ENCODE measurements at regions not wholly inside any gene's neighbourhood (a gene's known extent, or its start where the extent isn't known, plus 50 kb on each side); places are given as distances from the start of the nearest gene placed in this dataset.
A peak's percentile ranks its signal among the peaks of the same experiment; 100 is the strongest.
"Not testable (repeated sequence)": the region's sequence is repeated elsewhere in the genome, so short reads cannot be mapped to it uniquely, and the experiment has no call there.

DNA sequence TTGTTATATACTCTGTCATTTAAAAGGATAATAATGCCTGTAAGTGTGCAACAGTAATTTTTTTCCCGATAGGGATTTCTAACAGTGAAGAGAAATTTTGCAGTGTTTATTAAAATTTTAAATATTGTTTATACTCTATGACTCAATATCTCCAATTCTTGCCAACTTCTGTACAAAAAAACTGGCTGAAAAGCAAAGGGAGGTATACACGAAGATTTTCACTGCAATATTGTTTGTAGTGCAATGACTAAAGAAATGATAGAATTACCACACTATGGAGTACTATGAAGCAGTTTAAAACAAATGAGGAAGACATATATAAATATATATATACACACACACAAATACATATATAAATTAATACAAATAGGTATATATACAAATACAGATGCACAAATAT, 187.9 kb upstream of the IL15 start:
- Mint-ChIP-seq H3K27ac (no peak overlapping the region), H3K9me3 (peaks cover 6% of the 10 kb centered on the region), H3K4me3 (no peak overlapping the region), H3K36me3 (no peaks in the 10 kb centered on the region), H3K4me1 (no peaks in the 10 kb centered on the region)
- DNase-seq (ENCODE audit: low spot score in 2 of 2) (no peak), ATAC-seq (no peak)

DNA sequence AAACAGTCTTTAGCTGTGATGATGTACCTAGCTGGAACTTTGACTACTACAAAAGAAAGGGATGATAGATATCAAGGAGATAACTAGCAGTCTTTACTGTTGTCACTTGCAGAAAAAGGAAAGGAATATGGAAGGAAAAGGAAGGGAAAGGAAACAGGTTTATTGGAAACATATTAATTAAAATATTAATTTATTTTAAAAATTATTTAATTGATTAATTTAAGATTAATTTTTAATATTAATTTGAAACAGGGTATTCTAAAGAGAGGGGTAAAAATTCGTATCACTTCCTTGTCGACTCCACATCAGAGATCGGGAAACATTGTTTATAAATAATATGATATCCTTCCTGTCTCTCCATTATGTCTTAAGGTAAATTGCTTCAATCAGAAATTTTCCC, 186.5 kb upstream of the IL15 start:
- H3K4me3 Mint-ChIP-seq: no peak overlapping the region
- H3K4me1 Mint-ChIP-seq: no peaks in the 10 kb centered on the region
- ATAC-seq (no peak), DNase-seq (ENCODE audit: low spot score in 2 of 2) (no peak)
- H3K9me3 Mint-ChIP-seq: peaks cover 6% of the 10 kb centered on the region
- H3K27ac Mint-ChIP-seq: no peak overlapping the region
- H3K36me3 Mint-ChIP-seq: no peaks in the 10 kb centered on the region

DNA sequence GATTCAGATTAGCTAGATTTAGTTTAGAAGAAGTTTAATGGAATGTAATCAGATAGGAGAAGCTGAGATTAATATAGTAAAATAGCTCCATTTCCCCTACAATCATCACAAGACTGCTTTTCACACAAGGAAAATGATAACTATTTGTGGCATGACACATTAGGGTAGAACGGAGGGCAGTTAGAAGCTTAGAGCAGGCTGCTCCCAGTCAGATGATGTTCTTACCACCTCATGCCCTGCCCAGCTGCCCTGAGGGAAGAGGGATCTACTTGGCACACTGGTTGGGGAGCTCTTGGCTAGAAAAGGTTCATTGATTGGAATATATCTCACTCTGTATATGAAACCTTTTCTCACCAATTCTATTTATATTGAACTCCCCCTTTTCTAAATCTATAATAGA, 180.7 kb upstream of the IL15 start:
- ATAC-seq: no peak
- no peaks in the 10 kb centered on the region for H3K36me3 Mint-ChIP-seq
- DNase-seq (ENCODE audit: low spot score in 2 of 2): no peak
- H3K9me3 Mint-ChIP-seq: peaks cover 5% of the 10 kb centered on the region
- H3K27ac Mint-ChIP-seq: no peak overlapping the region
- H3K4me3 Mint-ChIP-seq: no peak overlapping the region
- no peaks in the 10 kb centered on the region for H3K4me1 Mint-ChIP-seq

DNA sequence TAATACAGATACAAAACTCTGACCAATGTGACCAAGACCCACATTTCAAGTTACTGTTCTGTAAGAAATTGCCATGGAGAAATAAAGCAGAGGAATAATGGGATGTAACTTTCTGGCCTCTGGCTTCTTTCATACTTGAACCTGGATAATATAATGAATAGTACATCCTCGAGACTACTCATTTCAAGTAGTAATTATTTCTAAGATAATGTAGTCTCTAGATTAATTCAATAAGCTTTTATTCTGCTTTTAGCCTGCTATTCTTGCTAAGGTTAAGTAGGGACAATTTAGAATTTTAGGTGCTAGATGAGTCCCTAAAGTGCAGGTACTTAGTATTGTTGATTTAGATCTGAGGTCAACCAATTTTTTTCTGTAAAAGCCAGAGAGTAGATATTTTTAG, 178.7 kb upstream of the IL15 start:
- H3K4me1 Mint-ChIP-seq: no peaks in the 10 kb centered on the region
- H3K4me3 Mint-ChIP-seq: no peak overlapping the region
- no peaks in the 10 kb centered on the region for H3K36me3 Mint-ChIP-seq
- no peak overlapping the region for H3K27ac Mint-ChIP-seq
- H3K9me3 Mint-ChIP-seq: no peaks in the 10 kb centered on the region
- DNase-seq (ENCODE audit: low spot score in 2 of 2) (no peak), ATAC-seq (no peak)

DNA sequence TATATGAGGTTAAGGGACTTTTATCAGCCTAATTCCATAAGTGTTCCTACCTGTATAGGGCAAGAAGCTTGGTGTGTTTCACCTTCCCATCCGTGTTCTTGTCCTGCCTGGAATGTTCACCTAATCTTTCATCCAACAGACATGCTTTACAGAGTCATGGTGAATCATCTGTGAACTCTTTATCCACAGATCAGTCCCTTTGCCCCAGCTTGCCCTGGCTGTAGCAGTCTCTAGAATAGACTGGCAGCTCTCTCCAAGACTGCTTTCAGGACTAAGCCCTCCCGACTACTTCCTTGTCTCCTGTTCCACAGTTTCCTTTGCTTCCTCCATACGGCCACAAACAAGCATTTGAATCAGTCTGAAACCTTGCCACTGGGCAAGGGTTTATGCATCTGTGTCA, 177.9 kb upstream of the IL15 start:
- H3K9me3 Mint-ChIP-seq: no peaks in the 10 kb centered on the region
- H3K27ac Mint-ChIP-seq: no peak overlapping the region
- no peaks in the 10 kb centered on the region for H3K36me3 Mint-ChIP-seq
- no peak for ATAC-seq
- H3K4me3 Mint-ChIP-seq: no peak overlapping the region
- no peak for DNase-seq (ENCODE audit: low spot score in 2 of 2)
- no peaks in the 10 kb centered on the region for H3K4me1 Mint-ChIP-seq

DNA sequence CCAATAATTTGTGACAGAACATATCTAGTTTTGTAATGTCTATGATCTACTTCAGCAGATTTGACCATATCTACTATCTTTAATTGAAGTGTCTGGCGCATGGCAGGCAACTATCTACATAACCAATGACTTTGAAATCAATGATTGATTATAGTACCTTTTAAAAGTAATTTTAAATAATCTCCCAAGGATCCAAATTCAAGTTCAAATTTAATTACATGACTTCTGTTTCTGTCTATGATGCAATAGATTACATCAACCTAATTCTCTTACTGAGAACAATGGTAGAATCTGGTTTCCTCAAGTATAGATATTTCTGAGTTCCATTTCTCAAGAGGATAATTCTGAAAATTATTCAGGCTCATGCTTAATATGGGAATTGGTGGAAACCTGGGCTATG, 177.4 kb upstream of the IL15 start:
- H3K4me1 Mint-ChIP-seq: no peaks in the 10 kb centered on the region
- ATAC-seq: no peak
- H3K4me3 Mint-ChIP-seq: no peak overlapping the region
- H3K9me3 Mint-ChIP-seq: no peaks in the 10 kb centered on the region
- no peaks in the 10 kb centered on the region for H3K36me3 Mint-ChIP-seq
- H3K27ac Mint-ChIP-seq: no peak overlapping the region
- DNase-seq (ENCODE audit: low spot score in 2 of 2): no peak

DNA sequence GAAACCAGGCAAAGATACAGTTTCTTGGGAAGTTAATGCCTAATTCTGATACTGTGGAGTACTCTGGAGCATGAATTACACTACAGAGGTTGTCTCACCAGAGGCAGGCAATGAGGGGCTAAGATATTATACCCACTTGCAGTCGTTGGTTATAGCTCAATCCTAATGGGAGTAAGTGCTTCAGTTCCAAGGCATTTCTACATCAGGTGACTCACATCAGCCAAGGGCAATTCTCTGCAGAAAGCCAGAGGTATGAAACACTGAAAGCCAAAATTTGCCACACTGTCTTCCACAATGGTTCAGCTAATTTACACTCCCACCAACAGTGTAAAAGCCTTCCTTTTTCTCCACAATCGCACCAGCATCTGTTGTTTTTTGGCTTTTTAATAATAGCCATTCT, 174.0 kb upstream of the IL15 start:
- no peaks in the 10 kb centered on the region for H3K4me1 Mint-ChIP-seq
- no peaks in the 10 kb centered on the region for H3K9me3 Mint-ChIP-seq
- no peaks in the 10 kb centered on the region for H3K36me3 Mint-ChIP-seq
- no peak overlapping the region for H3K27ac Mint-ChIP-seq
- ATAC-seq: no peak
- no peak for DNase-seq (ENCODE audit: low spot score in 2 of 2)
- no peak overlapping the region for H3K4me3 Mint-ChIP-seq

DNA sequence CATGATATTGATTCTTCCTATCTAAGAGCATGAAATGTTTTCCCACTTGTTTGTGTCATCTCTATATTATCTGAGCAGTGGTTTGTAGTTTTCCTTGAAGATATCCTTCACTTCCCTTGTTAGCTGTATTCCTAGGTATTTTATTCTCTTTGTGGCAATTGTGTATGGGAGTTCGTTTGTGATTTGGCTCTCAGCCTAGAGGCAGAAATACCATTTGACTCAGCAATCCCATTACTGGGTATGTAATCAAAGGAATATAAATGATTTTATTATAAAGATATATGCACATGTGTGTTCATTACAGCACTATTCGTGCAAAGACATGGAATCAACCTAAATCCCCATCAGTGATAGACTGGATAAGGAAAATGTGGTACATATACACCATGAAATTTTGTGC, 172.7 kb upstream of the IL15 start:
- H3K9me3 Mint-ChIP-seq: no peaks in the 10 kb centered on the region
- H3K4me1 Mint-ChIP-seq: no peaks in the 10 kb centered on the region
- no peak for ATAC-seq
- no peaks in the 10 kb centered on the region for H3K36me3 Mint-ChIP-seq
- H3K4me3 Mint-ChIP-seq: no peak overlapping the region
- no peak for DNase-seq (ENCODE audit: low spot score in 2 of 2)
- no peak overlapping the region for H3K27ac Mint-ChIP-seq

DNA sequence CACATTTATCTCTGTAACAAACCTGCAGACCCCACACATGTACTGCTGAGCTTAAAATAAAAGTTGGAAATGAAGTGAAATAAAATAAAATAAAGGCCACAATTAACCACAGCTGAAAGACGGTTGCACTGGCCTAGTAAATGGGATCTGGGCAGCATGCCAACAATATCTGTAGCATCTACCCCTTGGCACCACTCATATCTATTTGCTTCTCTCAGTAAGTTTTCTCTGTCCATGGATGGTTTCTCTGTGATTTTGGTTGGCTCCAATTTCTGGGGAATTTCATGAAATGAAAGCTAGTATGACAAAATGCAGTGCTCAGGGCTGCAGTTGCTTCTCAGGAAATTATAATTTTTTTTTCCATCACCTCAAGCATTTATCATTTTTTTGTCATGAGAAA, 172.0 kb upstream of the IL15 start:
- no peaks in the 10 kb centered on the region for H3K9me3 Mint-ChIP-seq
- H3K4me1 Mint-ChIP-seq: no peaks in the 10 kb centered on the region
- no peaks in the 10 kb centered on the region for H3K36me3 Mint-ChIP-seq
- DNase-seq (ENCODE audit: low spot score in 2 of 2) (no peak), ATAC-seq (no peak)
- H3K4me3 Mint-ChIP-seq: no peak overlapping the region
- H3K27ac Mint-ChIP-seq: no peak overlapping the region

DNA sequence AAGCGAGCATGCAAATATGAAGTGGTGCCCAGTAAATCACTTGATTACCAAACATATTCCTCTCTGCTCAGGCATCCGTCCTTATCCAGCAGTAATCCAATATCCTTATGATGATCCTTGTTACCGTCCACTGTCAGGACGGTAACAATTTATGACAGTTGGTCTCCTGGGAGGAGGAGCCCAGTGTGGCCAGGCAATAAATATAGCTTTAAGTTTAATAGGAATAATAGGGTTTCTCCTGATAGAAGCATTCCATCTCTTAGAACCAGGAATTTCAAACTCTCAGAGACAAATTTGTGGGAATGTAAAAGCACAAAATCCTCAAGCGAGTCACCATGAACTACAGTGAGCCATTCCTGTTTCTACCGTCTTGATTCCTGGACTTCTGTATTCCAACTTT, 171.2 kb upstream of the IL15 start:
- H3K36me3 Mint-ChIP-seq: no peaks in the 10 kb centered on the region
- no peak overlapping the region for H3K4me3 Mint-ChIP-seq

DNA sequence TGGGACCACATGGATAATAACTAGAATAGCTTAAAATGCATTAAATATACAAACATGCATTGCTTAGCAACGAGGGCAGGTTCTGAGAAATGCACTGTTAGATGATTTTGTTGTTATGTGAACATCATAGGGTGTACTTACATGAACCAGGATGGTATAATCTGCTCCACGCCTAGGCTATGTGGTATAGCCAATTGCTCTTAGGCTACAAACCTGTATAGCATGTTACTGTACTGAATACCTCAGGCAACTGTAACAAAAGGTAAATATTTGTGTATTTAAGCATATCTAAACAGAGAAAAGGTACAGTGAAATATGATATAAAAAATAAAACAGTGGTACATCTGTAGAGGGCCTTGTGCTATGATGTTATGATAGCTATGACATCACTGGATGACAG, 169.2 kb upstream of the IL15 start:
- no peaks in the 10 kb centered on the region for H3K9me3 Mint-ChIP-seq
- no peaks in the 10 kb centered on the region for H3K4me1 Mint-ChIP-seq
- H3K27ac Mint-ChIP-seq: no peak overlapping the region
- H3K4me3 Mint-ChIP-seq: no peak overlapping the region
- H3K36me3 Mint-ChIP-seq: no peaks in the 10 kb centered on the region
- ATAC-seq (no peak), DNase-seq (ENCODE audit: low spot score in 2 of 2) (no peak)

More for the DNA sequence above, 171.2 kb upstream of the IL15 start:
- no peak for ATAC-seq
- no peaks in the 10 kb centered on the region for H3K4me1 Mint-ChIP-seq
- DNase-seq (ENCODE audit: low spot score in 2 of 2): no peak
- no peaks in the 10 kb centered on the region for H3K9me3 Mint-ChIP-seq
- no peak overlapping the region for H3K27ac Mint-ChIP-seq

DNA sequence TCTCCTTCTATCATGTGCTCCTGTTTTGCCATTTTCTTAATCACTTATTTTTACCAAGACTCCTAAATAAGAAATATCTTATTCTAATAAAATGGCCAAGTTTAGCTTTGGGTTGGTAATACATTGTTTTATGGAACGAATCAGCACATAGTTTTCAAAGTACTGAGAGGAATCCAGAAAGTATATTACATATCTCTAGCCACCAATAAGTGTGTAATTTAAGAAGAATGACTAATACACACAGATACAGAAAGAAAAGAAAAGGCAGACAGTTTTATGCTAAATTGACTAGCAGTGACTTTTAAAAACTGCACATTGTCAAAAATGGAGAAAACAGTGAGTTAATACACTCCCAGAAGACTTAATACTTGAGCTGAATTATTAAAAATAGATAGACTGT, 167.0 kb upstream of the IL15 start:
- Mint-ChIP-seq H3K27ac (no peak overlapping the region), H3K4me3 (no peak overlapping the region), H3K36me3 (no peaks in the 10 kb centered on the region), H3K4me1 (no peaks in the 10 kb centered on the region), H3K9me3 (no peaks in the 10 kb centered on the region)
- DNase-seq (ENCODE audit: low spot score in 2 of 2): no peak
- ATAC-seq: no peak

DNA sequence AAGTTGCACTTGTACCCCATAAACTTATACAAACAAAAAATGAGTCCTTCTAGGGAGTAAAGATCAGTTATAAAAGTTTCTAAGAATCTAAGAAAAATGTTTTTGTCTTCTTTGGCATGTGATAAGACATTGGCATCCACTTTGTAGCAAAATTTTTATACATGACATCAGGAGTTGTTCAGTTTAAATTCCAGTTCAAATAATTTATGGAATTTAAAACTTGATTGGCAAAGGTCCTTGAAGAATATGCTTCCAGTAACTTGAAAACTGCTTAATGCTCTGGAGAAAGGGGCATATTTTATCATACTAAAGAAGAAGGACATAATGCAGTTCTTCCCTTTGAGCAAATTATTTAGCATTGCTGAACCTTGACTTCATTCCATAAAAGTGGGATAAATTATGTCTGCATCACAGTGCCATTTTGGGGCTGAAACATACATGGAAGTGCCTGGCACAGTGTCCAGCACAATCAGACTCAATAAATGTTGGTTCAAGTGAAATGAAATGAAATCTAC, 163.3 kb upstream of the IL15 start:
- no peaks in the 10 kb centered on the region for H3K36me3 Mint-ChIP-seq
- H3K27ac Mint-ChIP-seq: no peak overlapping the region
- no peak overlapping the region for H3K4me3 Mint-ChIP-seq
- H3K4me1 Mint-ChIP-seq: no peaks in the 10 kb centered on the region
- ATAC-seq (no peak), DNase-seq (ENCODE audit: low spot score in 2 of 2) (no peak)
- no peaks in the 10 kb centered on the region for H3K9me3 Mint-ChIP-seq

DNA sequence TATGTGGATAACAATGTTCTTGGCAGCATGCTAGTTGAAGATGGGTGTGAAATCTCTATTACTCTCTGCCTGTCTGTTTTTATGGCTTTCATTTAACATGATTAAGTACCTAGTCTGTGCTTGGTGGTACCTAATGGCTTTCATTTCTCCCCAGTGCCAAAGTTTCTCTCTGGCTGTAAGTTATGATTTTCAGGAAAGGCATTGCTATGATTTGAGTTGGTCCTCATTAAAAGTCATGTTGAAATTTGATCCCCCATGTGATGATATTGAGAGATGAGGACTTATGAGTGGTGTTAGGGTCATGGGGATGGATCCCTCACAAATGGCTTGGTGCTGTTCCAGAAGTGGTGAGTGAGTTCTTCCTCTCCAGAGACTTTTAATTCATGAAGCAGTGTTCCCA, 162.4 kb upstream of the IL15 start:
- Mint-ChIP-seq H3K36me3 (no peaks in the 10 kb centered on the region), H3K9me3 (no peaks in the 10 kb centered on the region), H3K4me1 (no peaks in the 10 kb centered on the region), H3K27ac (no peak overlapping the region), H3K4me3 (no peak overlapping the region)
- DNase-seq (ENCODE audit: low spot score in 2 of 2) (no peak), ATAC-seq (no peak)

DNA sequence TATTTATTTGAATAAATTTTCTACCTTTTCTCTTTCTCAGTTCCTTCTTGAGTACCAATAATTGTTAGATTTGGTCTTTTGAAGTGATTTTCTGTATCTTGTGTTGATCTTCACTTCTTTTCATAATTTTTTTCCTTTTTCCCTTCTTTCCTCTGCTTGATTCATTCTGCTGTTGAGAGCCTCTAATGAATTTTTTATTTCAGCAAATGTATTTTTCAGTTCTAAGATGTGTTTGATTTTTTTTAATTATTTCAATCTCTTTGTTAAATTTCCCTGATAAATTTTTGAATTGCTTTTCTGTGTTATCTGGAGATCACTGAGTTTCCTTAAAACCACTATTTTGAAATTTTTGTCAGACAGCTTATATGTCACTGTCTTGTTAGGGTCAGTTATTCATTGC, 155.4 kb upstream of the IL15 start:
- Mint-ChIP-seq H3K36me3 (no peaks in the 10 kb centered on the region), H3K27ac (no peak overlapping the region), H3K9me3 (peaks cover 22% of the 10 kb centered on the region), H3K4me1 (no peaks in the 10 kb centered on the region), H3K4me3 (no peak overlapping the region)
- DNase-seq (ENCODE audit: low spot score in 2 of 2): no peak
- no peak for ATAC-seq

DNA sequence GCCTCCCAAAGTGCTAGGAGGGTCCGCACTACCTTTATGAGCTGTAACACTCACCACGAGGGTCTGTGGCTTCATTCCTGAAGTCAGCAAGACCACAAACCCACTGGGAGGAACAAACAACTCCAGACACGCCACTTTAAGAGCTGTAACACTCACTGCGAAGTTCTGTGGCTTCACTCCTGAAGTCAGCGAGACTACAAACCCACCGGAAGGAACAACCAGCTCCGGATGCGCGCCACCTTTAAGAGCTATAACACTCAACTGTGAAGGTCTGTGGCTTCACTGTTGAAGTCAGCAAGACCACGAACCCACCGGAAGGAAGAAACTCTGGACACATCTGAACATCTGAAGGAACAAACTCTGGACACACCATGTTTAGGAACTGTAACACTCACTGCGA, 152.1 kb upstream of the IL15 start:
- H3K27ac Mint-ChIP-seq: peak overlapping the region; percentile 14
- H3K36me3 Mint-ChIP-seq; DNase-seq (ENCODE audit: low spot score in 2 of 2); H3K4me1 Mint-ChIP-seq: not testable (repeated sequence)
- ATAC-seq: peak; percentile 68
- H3K9me3 Mint-ChIP-seq: peaks cover 22% of the 10 kb centered on the region
- H3K4me3 Mint-ChIP-seq: peak overlapping the region; percentile 17

DNA sequence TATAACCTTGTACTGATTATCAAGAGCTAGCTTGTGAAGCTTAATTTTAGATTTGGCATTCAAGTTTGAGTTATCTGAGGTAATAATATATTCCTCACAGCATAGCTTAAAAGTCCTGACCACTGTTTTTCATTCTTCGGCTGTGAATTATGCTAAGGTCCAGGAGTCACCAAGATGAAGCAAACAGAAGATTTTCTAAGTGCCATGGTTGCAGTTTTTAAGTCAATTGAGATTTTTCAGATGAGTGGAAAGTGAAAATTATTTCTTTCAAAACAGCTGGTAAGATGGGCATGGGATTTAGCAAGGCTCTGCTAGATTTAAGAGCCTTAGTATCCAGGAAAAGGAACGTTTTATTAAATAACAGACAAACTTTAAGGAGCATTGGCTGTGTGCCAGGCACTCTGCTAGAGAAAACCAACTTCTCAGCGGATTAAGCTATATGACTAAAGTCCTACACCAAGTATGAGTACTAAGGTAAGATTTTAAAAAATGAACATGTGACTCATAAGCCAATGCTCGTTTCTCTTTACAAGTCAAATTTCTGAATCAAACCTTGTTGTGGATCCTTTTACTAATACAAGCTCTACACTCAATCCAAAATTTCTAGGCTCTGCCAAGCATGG, 149.9 kb upstream of the IL15 start:
- H3K4me3 Mint-ChIP-seq: no peak overlapping the region
- ATAC-seq (no peak), DNase-seq (ENCODE audit: low spot score in 2 of 2) (no peak)

More for the DNA sequence above, 149.9 kb upstream of the IL15 start:
- H3K4me1 Mint-ChIP-seq: no peaks in the 10 kb centered on the region
- H3K36me3 Mint-ChIP-seq: no peaks in the 10 kb centered on the region
- no peak overlapping the region for H3K27ac Mint-ChIP-seq
- H3K9me3 Mint-ChIP-seq: peaks cover 5% of the 10 kb centered on the region

Data from stimulated activated effector memory CD8-positive, alpha-beta T cell treated with anti-CD3 and anti-CD28 coated beads, Interleukin-12 subunit alpha, Interleukin-12 subunit beta, amount 100 ng/mL, for 72 hours (primary cell).